Large intestine (tissue), 3 donors: ENCODE measurements at regions not wholly inside any gene's neighbourhood (a gene's known extent, or its start where the extent isn't known, plus 50 kb on each side); places are given as distances from the start of the nearest gene placed in this dataset.

Experiments
- DNase-seq, 2 donors: peaks; one replicate each; pipeline versions ENCODE4 v3.0.0 to v3.0.0-alpha.2; 2013
- H3K27ac ChIP-seq: one replicate; pipeline ENCODE4 v1.5.1; 2013; ENCODE audit warnings: low read length
- H3K27me3 ChIP-seq: 2 replicates; pipeline ENCODE4 v1.6.1; 2013; ENCODE audit warnings: low read length; ENCODE audit not compliant: control insufficient read depth, insufficient read depth
- H3K36me3 ChIP-seq: 2 replicates; pipeline ENCODE4 v1.6.1; 2013; ENCODE audit warnings: low read length; ENCODE audit not compliant: control insufficient read depth, insufficient read depth
- H3K4me1 ChIP-seq: one replicate; pipeline ENCODE4 v1.6.1; 2013; ENCODE audit warnings: low read length; ENCODE audit not compliant: control insufficient read depth, insufficient read depth
- H3K4me3 ChIP-seq: one replicate; pipeline ENCODE4 v1.5.1; 2013; ENCODE audit warnings: low read length
- H3K9me3 ChIP-seq: one replicate; pipeline ENCODE4 v1.6.1; 2013; ENCODE audit warnings: mild to moderate bottlenecking, low read depth, low read length, moderate library complexity; ENCODE audit not compliant: control insufficient read depth
- WGBS: methylation state at CpG from one replicate; pipeline ENCODE4 v1.1.5; 2013; ENCODE audit warnings: low lambda C conversion rate; ENCODE audit not compliant: insufficient coverage; 5-methylcytosine and 5-hydroxymethylcytosine counted together

GRCh38 chr14:101031721-101032120 lies 128.2 kb upstream of the RTL1 start:
- Histone ChIP-seq H3K4me1 (no peaks in the 10 kb centered on the region), H3K36me3 (no peaks in the 10 kb centered on the region), H3K27me3 (no peaks in the 10 kb centered on the region), H3K27ac (no peak overlapping the region), H3K9me3 (peaks cover 3% of the 10 kb centered on the region), H3K4me3 (no peak overlapping the region)
- 88% methylated on average over 7 of the region's 17 CpGs for WGBS
- DNase-seq, result no peak

GRCh38 chr14:101032433-101032832 lies 128.9 kb upstream of the RTL1 start:
- H3K27me3 ChIP-seq, result no peaks in the 10 kb centered on the region
- 67% methylated on average over 1 of the region's 6 CpGs for WGBS
- no peak for DNase-seq
- peaks cover 3% of the 10 kb centered on the region for H3K9me3 ChIP-seq
- no peaks in the 10 kb centered on the region for H3K36me3 ChIP-seq
- H3K27ac ChIP-seq, result no peak overlapping the region
- H3K4me1 ChIP-seq, result no peaks in the 10 kb centered on the region
- no peak overlapping the region for H3K4me3 ChIP-seq

- Histone ChIP-seq H3K9me3 (peaks cover 3% of the 10 kb centered on the region), H3K36me3 (no peaks in the 10 kb centered on the region), H3K4me1 (no peaks in the 10 kb centered on the region), H3K27ac (no peak overlapping the region), H3K27me3 (no peaks in the 10 kb centered on the region), H3K4me3 (no peak overlapping the region)
- no peak for DNase-seq
- no CpG with 5 or more reads among the region's 7 CpGs for WGBS
These were observed 129.5 kb upstream of the RTL1 start for GRCh38 chr14:101033006-101033405.

GRCh38 chr14:101033446-101034165 lies 130.1 kb upstream of the RTL1 start:
- DNase-seq, result no peak
- Histone ChIP-seq H3K27ac (no peak overlapping the region), H3K4me1 (no peaks in the 10 kb centered on the region), H3K4me3 (no peak overlapping the region), H3K36me3 (no peaks in the 10 kb centered on the region), H3K9me3 (peaks cover 3% of the 10 kb centered on the region), H3K27me3 (no peaks in the 10 kb centered on the region)
- WGBS, result 100% methylated on average over 1 of the region's 23 CpGs

- H3K9me3 ChIP-seq, result no peaks in the 10 kb centered on the region
- H3K36me3 ChIP-seq, result no peaks in the 10 kb centered on the region
- WGBS, result no CpG with 5 or more reads among the region's 7 CpGs
- no peaks in the 10 kb centered on the region for H3K27me3 ChIP-seq
- H3K27ac ChIP-seq, result no peak overlapping the region
- no peak overlapping the region for H3K4me3 ChIP-seq
- DNase-seq, result no peak
- no peaks in the 10 kb centered on the region for H3K4me1 ChIP-seq
These were observed 131.5 kb upstream of the RTL1 start for GRCh38 chr14:101034986-101035385.

GRCh38 chr14:101035466-101036225 lies 132.1 kb upstream of the RTL1 start:
- 100% methylated on average over 1 of the region's 15 CpGs for WGBS
- Histone ChIP-seq H3K4me1 (no peaks in the 10 kb centered on the region), H3K36me3 (no peaks in the 10 kb centered on the region)

GRCh38 chr14:101037021-101037817 lies 133.7 kb upstream of the RTL1 start:
- Histone ChIP-seq H3K9me3 (no peaks in the 10 kb centered on the region), H3K4me1 (no peaks in the 10 kb centered on the region), H3K27me3 (no peaks in the 10 kb centered on the region), H3K36me3 (no peaks in the 10 kb centered on the region), H3K4me3 (no peak overlapping the region), H3K27ac (no peak overlapping the region)
- WGBS, result no CpG with 5 or more reads among the region's 12 CpGs
- no peak for DNase-seq

More at GRCh38 chr14:101035466-101036225, 132.1 kb upstream of the RTL1 start:
- Histone ChIP-seq H3K27me3 (no peaks in the 10 kb centered on the region), H3K27ac (no peak overlapping the region), H3K9me3 (no peaks in the 10 kb centered on the region), H3K4me3 (no peak overlapping the region)
- DNase-seq, result no peak

GRCh38 chr14:101039031-101039754 lies 135.7 kb upstream of the RTL1 start:
- Histone ChIP-seq H3K9me3 (no peaks in the 10 kb centered on the region), H3K4me3 (no peak overlapping the region), H3K4me1 (no peaks in the 10 kb centered on the region), H3K36me3 (no peaks in the 10 kb centered on the region), H3K27ac (no peak overlapping the region), H3K27me3 (no peaks in the 10 kb centered on the region)
- DNase-seq, result no peak
- no CpG with 5 or more reads among the region's 15 CpGs for WGBS

- WGBS, result no CpG with 5 or more reads among the region's 15 CpGs
- no peaks in the 10 kb centered on the region for H3K27me3 ChIP-seq
- H3K36me3 ChIP-seq, result no peaks in the 10 kb centered on the region
- no peaks in the 10 kb centered on the region for H3K4me1 ChIP-seq
- no peak for DNase-seq
- no peak overlapping the region for H3K27ac ChIP-seq
- no peak overlapping the region for H3K4me3 ChIP-seq
- no peaks in the 10 kb centered on the region for H3K9me3 ChIP-seq
These were observed 136.2 kb upstream of the RTL1 start for GRCh38 chr14:101039755-101040138.
